HEK293 (cell line): ENCODE measurements at regions not wholly inside any gene's neighbourhood (a gene's known extent, or its start where the extent isn't known, plus 50 kb on each side); places are given as distances from the start of the nearest gene placed in this dataset.

ENCODE experiments used
- CTCF ChIA-PET: fragments of 350-600 bp; formaldehyde crosslinking; extraction: SDS; loops from one replicate; lab custom pipeline; 2021; ENCODE audit warnings: antibody characterized with exemption; lab: Yijun Ruan, JAX
- POLR2A ChIA-PET: fragments of 300-600 bp; formaldehyde crosslinking; extraction: SDS; loops from one replicate; lab custom pipeline; 2020; ENCODE audit warnings: antibody characterized with exemption, inconsistent platforms; lab: Yijun Ruan, JAX
- H3K27ac ChIP-seq: fragments of 200-500 bp; sonication (Bioruptor generic); 2 replicates; pipeline ENCODE4 v1.5.1; 2014; ENCODE audit warnings: low read depth, low read length, control low read depth, inconsistent platforms; ENCODE audit errors: extremely low read depth
- H3K36me3 ChIP-seq, 2 experiments: fragments of 200-500 bp in 1 of 2; sonication (Bioruptor generic) in 1 of 2; 1 replicate in 1 of 2; 2 replicates in 1 of 2; pipeline ENCODE4 v1.5.1; 2014 to 2017; ENCODE audit warnings: inconsistent platforms in 2 of 2, low read length in 2 of 2; ENCODE audit not compliant: control insufficient read depth in 2 of 2, insufficient read depth in 1 of 2
- H3K4me1 ChIP-seq: fragments of 200-500 bp; sonication (Bioruptor generic); 2 replicates; pipeline ENCODE4 v1.5.1; 2014; ENCODE audit warnings: mild to moderate bottlenecking, low read length, inconsistent platforms; ENCODE audit not compliant: control insufficient read depth, insufficient read depth
- H3K4me3 ChIP-seq: 2 replicates; pipeline ENCODE4 v1.5.1; 2011; ENCODE audit warnings: low read depth, mild to moderate bottlenecking, control low read depth, low read length, moderate library complexity
- H3K9me3 ChIP-seq: fragments of 200-500 bp; sonication (Bioruptor generic); 2 replicates; pipeline ENCODE4 v1.5.1; 2014; ENCODE audit warnings: low read depth, low read length, inconsistent platforms; ENCODE audit not compliant: control insufficient read depth, insufficient read depth
- EGR2 ChIP-seq: fragments of 450-650 bp; formaldehyde crosslinking; IDR thresholded peaks from 2 replicates; pipeline ENCODE4 v1.5.1; 2016; ENCODE audit warnings: low read depth, missing biosample characterization, missing genetic modification characterization
- SALL2 ChIP-seq: fragments of 450-650 bp; formaldehyde crosslinking; IDR thresholded peaks from 2 replicates; pipeline ENCODE4 v1.5.0; 2017; ENCODE audit warnings: missing biosample characterization, mild to moderate bottlenecking, missing genetic modification characterization, borderline replicate concordance
- SP2 ChIP-seq: fragments of 450-650 bp; formaldehyde crosslinking; IDR thresholded peaks from 2 replicates; pipeline ENCODE4 v1.5.1; 2016; ENCODE audit warnings: missing biosample characterization, missing genetic modification characterization
- TCF7L2 ChIP-seq: IDR thresholded peaks from 2 replicates; pipeline ENCODE4 v1.6.1; 2011; ENCODE audit warnings: low read depth, mild to moderate bottlenecking, inconsistent platforms, low read length, moderate library complexity, borderline replicate concordance
- TRIM28 ChIP-seq: IDR thresholded peaks from 2 replicates; pipeline ENCODE4 v1.6.1; 2011; ENCODE audit warnings: low read length, control low read depth, borderline replicate concordance
- ZFHX2 ChIP-seq: fragments of 450-650 bp; formaldehyde crosslinking; conservative IDR thresholded peaks from 2 replicates; pipeline ENCODE4 v1.5.1; 2016; ENCODE audit warnings: missing biosample characterization, missing genetic modification characterization
- ZFP3 ChIP-seq: fragments of 450-650 bp; formaldehyde crosslinking; IDR thresholded peaks from 2 replicates; pipeline ENCODE4 v1.5.1; 2016; ENCODE audit warnings: low read depth, missing biosample characterization, missing genetic modification characterization
- ZNF146 ChIP-seq: fragments of 450-650 bp; formaldehyde crosslinking; IDR thresholded peaks from 2 replicates; pipeline ENCODE4 v1.5.1; 2016; ENCODE audit warnings: missing biosample characterization, missing genetic modification characterization
- ZNF324 ChIP-seq: fragments of 450-650 bp; formaldehyde crosslinking; IDR thresholded peaks from 2 replicates; pipeline ENCODE4 v1.5.1; 2016; ENCODE audit warnings: missing biosample characterization, missing genetic modification characterization
- ZNF521 ChIP-seq: fragments of 450-650 bp; formaldehyde crosslinking; IDR thresholded peaks from 2 replicates; pipeline ENCODE4 v1.5.1; 2017; ENCODE audit warnings: missing biosample characterization, mild to moderate bottlenecking, missing genetic modification characterization
- ZNF529 ChIP-seq: fragments of 450-650 bp; formaldehyde crosslinking; IDR thresholded peaks from 2 replicates; pipeline ENCODE4 v1.5.1; 2017; ENCODE audit warnings: missing genetic modification characterization, missing biosample characterization; ENCODE audit not compliant: insufficient replicate concordance
- ZNF544 ChIP-seq: fragments of 450-650 bp; formaldehyde crosslinking; IDR thresholded peaks from 2 replicates; pipeline ENCODE4 v1.5.0; 2017; ENCODE audit warnings: missing biosample characterization, missing genetic modification characterization
- ZNF623 ChIP-seq: fragments of 450-650 bp; formaldehyde crosslinking; IDR thresholded peaks from 2 replicates; pipeline ENCODE4 v1.5.1; 2016; ENCODE audit warnings: missing biosample characterization, missing genetic modification characterization
- ZNF670 ChIP-seq: fragments of 450-650 bp; formaldehyde crosslinking; IDR thresholded peaks from 2 replicates; pipeline ENCODE4 v1.5.1; 2016; ENCODE audit warnings: missing biosample characterization, missing genetic modification characterization, low read depth
- ZNF747 ChIP-seq: fragments of 450-650 bp; formaldehyde crosslinking; IDR thresholded peaks from 2 replicates; pipeline ENCODE4 v1.5.1; 2016; ENCODE audit warnings: missing biosample characterization, missing genetic modification characterization
- TF ChIP-seq, protein P1 (sequence below): fragments of 450-650 bp; formaldehyde crosslinking; optimal IDR thresholded peaks from 2 replicates; pipeline ENCODE3; 2016; ENCODE audit warnings: missing biosample characterization, mild to moderate bottlenecking, missing genetic modification characterization
- TF ChIP-seq, protein P2 (sequence below): fragments of 450-650 bp; formaldehyde crosslinking; IDR thresholded peaks from 2 replicates; pipeline ENCODE4; 2016; ENCODE audit warnings: missing biosample characterization, missing genetic modification characterization

DNA sequence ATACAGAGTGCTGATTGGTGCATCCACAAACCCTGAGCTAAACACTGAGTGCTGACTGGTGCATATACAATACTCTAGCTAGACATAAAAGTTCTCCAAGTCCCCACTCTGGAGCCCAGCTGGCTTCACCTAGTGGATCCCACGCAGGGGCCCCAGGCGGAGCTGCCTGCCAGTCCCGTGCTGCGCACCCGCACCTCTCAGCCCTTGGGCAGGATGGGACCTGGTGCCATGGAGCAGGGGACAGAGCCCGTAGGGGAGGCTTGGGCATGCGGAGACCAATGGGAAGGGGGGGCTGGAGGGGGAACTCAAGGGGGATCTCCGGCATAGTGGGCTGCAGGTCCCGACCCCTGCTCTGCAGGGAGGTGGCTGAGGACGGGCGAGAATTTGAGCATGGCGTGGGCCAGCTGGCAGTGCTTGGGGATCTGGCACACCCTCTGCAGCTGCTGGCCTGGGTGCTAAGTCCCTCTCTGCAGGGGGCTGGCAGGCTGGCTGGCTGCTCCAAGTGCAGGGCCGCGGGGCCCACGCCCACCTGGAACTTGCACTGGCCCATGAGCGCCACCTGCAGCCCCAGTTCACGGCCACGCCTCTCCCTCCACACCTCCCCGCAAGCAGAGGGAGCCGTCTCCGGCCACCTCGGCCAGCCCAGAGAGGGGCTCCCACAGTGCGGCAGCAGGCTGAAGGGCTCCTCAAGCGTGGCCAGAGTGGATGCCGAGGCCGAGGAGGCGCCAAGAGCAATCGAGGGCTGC is 104.9 kb downstream of the NTMT2 start:
- ChIA-PET POLR2A (no interaction called here), CTCF (no interaction called here)
- no peaks in the 10 kb centered on the region for H3K4me1 ChIP-seq
- H3K27ac ChIP-seq = no peak overlapping the region
- H3K36me3 ChIP-seq = no peaks in the 10 kb centered on the region
- no peaks in the 10 kb centered on the region for H3K9me3 ChIP-seq
- TF ChIP-seq ZNF623 (tag by site-specific recombination) (no peak), ZNF670 (tag by site-specific recombination) (no peak), TRIM28 (peak; percentile 48; the same call in 1 of the 2 replicates), ZNF529 (peak; percentile 82), SALL2 (tag by site-specific recombination) (no peak)
- TF ChIP-seq, protein P1, sequence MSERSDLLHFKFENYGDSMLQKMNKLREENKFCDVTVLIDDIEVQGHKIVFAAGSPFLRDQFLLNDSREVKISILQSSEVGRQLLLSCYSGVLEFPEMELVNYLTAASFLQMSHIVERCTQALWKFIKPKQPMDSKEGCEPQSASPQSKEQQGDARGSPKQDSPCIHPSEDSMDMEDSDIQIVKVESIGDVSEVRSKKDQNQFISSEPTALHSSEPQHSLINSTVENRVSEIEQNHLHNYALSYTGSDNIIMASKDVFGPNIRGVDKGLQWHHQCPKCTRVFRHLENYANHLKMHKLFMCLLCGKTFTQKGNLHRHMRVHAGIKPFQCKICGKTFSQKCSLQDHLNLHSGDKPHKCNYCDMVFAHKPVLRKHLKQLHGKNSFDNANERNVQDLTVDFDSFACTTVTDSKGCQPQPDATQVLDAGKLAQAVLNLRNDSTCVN = no peak
- H3K4me3 ChIP-seq = no peak overlapping the region

DNA sequence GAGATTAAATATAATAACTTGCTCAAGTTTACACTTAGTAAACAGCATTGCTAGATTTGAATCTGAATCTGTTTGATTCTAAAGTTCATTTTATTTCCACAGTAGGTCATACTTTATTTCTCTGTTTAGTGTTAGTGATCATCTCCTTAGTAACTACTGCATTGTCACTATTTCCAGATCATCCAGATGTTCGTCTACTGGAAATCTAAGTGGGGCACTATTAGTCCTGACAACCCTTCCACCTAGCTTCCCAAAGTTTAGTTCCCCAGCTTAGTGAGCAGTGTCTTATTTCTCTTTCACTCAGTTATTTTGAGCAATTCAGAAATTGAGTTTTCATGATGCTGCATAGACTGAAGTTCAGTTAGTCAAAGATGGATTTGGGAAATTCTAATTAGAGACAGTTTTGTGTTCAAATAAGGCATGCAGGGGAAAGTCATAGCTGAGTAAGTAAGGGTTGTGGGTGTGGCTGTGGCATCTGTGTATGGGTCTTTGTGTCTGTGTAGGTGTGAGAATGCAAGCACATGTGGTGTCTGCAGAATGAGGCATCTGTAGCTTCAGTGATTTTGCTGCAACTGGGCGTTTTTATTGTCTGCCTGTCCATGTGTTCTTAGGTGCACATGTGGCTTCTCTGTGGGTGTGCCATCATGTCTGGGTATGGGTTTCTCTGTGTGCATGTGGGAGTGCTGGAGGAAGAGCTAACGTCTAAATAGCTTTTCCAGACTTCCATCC is 107.3 kb downstream of the NTMT2 start:
- Histone ChIP-seq H3K4me1 (no peaks in the 10 kb centered on the region), H3K36me3 (no peaks in the 10 kb centered on the region), H3K27ac (no peak overlapping the region), H3K9me3 (no peaks in the 10 kb centered on the region), H3K4me3 (no peak overlapping the region)
- ChIA-PET POLR2A (no interaction called here), CTCF (no interaction called here)
- peak; percentile 77 for TF ChIP-seq EGR2 (tag by site-specific recombination)
- TF ChIP-seq ZNF544 (tag by site-specific recombination) = no peak
- TF ChIP-seq ZFHX2 = peak; percentile 72

DNA sequence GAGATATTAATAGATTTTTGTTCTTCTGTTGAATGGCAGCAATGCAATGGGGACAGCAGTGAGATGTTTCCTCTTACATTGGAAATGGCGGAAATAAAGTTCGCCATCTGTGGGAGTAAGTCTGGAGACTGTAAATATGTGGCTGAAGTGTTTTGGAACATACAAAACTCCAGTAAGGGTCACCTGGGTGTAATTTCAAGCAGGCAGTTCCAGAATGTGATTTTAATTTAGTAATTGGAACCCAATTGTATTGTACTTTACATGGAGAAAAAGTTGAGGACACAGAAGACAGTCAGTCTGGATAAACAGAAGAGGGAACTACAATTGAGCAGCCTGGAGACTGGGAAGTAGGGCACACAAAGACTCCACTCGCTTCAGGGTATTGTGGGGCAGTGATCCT is 108.6 kb downstream of the NTMT2 start:
- TF ChIP-seq ZNF324 (tag by site-specific recombination) (no peak), SP2 (no peak), ZFP3 (tag by site-specific recombination) (no peak), TCF7L2 (no peak), ZNF747 (tag by site-specific recombination) (no peak), ZNF146 (tag by site-specific recombination) (no peak), ZNF521 (tag by site-specific recombination) (no peak)
- TF ChIP-seq, protein P2, sequence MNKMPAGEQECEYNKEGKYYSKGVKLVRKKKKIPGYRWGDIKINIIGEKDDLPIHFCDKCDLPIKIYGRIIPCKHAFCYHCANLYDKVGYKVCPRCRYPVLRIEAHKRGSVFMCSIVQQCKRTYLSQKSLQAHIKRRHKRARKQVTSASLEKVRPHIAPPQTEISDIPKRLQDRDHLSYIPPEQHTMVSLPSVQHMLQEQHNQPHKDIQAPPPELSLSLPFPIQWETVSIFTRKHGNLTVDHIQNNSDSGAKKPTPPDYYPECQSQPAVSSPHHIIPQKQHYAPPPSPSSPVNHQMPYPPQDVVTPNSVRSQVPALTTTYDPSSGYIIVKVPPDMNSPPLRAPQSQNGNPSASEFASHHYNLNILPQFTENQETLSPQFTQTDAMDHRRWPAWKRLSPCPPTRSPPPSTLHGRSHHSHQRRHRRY = no peak
- Histone ChIP-seq H3K36me3 (no peaks in the 10 kb centered on the region), H3K27ac (no peak overlapping the region), H3K4me3 (no peak overlapping the region), H3K9me3 (no peaks in the 10 kb centered on the region), H3K4me1 (no peaks in the 10 kb centered on the region)
- ChIA-PET CTCF (interaction anchor here (0.6 kb wide), 1 partner anchor 258 kb away, joined by 3 read pairs; no protein-coding TSS in a partner anchor), POLR2A (no interaction called here)
